Adrenal gland (tissue), 5 donors: ENCODE measurements at regions not wholly inside any gene's neighbourhood (a gene's known extent, or its start where the extent isn't known, plus 50 kb on each side); places are given as distances from the start of the nearest gene placed in this dataset.

Experiments
- CTCF ChIP-seq, 6 experiments: fragments of 450-650 bp in 4 of 6; fragments of 200-600 bp in 2 of 6; sonication (generic) in 1 of 6; IDR thresholded peaks; 1 replicate in 5 of 6; 2 replicates in 1 of 6; pipeline versions ENCODE4 v1.5.1 to v1.8.0; 2016 to 2021; ENCODE audit warnings: antibody characterized with exemption in 6 of 6, mild to moderate bottlenecking in 2 of 6, moderate library complexity in 1 of 6
- POLR2A ChIP-seq, 2 donors: fragments of 450-650 bp; IDR thresholded peaks; one replicate each; pipeline ENCODE4 v1.6.1; 2017; ENCODE audit warnings: antibody characterized with exemption in 2 of 2, mild to moderate bottlenecking in 2 of 2, moderate library complexity in 1 of 2
- donor health status: DM: no; HTN: no; CAD: no.

- TF ChIP-seq CTCF (IDR thresholded peaks at IDR 0.05): no peak
- TF ChIP-seq POLR2A (IDR thresholded peaks at IDR 0.05): no peak
Measured at GRCh38 chr2:15869396-15869795, 71.0 kb upstream of the MYCN start.
